Smooth muscle cell (in vitro differentiated cells): ENCODE measurements at regions not wholly inside any gene's neighbourhood (a gene's known extent, or its start where the extent isn't known, plus 50 kb on each side); places are given as distances from the start of the nearest gene placed in this dataset.

ENCODE experiments used
- DNase-seq: peaks from one replicate; lab custom pipeline; 2025; ENCODE audit not compliant: unreplicated experiment; lab: John Stamatoyannopoulos, UW
- H2AFZ ChIP-seq: fragments of 200-600 bp; sonication (generic); 2 replicates; pipeline ENCODE4 v1.6.0; 2016; ENCODE audit warnings: antibody characterized with exemption, low read depth, mild to moderate bottlenecking
- H3F3A ChIP-seq: fragments of 200-600 bp; sonication (generic); 2 replicates; pipeline ENCODE4 v1.6.0; 2017; ENCODE audit warnings: antibody characterized with exemption, low read depth
- H3K27ac ChIP-seq: fragments of 200-600 bp; sonication (generic); 2 replicates; pipeline ENCODE4 v1.5.1; 2016; ENCODE audit warnings: low read depth, mild to moderate bottlenecking
- H3K27me3 ChIP-seq: fragments of 200-600 bp; sonication (generic); 2 replicates; pipeline ENCODE4 v1.6.1; 2016; ENCODE audit warnings: low read depth, mild to moderate bottlenecking
- H3K36me3 ChIP-seq: fragments of 200-600 bp; sonication (generic); 2 replicates; pipeline ENCODE4 v1.5.1; 2016; ENCODE audit warnings: low read depth
- H3K4me1 ChIP-seq: fragments of 200-600 bp; sonication (generic); 2 replicates; pipeline ENCODE4 v1.5.1; 2016; ENCODE audit warnings: low read depth
- H3K4me2 ChIP-seq: fragments of 200-600 bp; sonication (generic); 2 replicates; pipeline ENCODE4 v1.6.0; 2016; ENCODE audit warnings: mild to moderate bottlenecking
- H3K4me3 ChIP-seq: fragments of 200-600 bp; sonication (generic); 2 replicates; pipeline ENCODE4 v1.5.1; 2016; ENCODE audit warnings: mild to moderate bottlenecking
- H3K79me2 ChIP-seq: fragments of 200-600 bp; sonication (generic); 2 replicates; pipeline ENCODE4 v1.6.0; 2016; ENCODE audit warnings: low read depth, mild to moderate bottlenecking
- H3K9ac ChIP-seq: fragments of 200-600 bp; sonication (generic); 2 replicates; pipeline ENCODE4 v1.6.0; 2016; ENCODE audit warnings: low read depth
- H3K9me3 ChIP-seq: fragments of 200-600 bp; sonication (generic); replicated peaks from 2 replicates; pipeline ENCODE4 v1.5.1; 2016; ENCODE audit warnings: low read depth
- H4K20me1 ChIP-seq: fragments of 200-600 bp; sonication (generic); 2 replicates; pipeline ENCODE4 v1.6.0; 2016; ENCODE audit warnings: low read depth
- WGBS: methylation state at CpG from one replicate; pipeline ENCODE4 v1.1.7; 2016; ENCODE audit warnings: low lambda C conversion rate; 5-methylcytosine and 5-hydroxymethylcytosine counted together
- TF ChIP-seq, protein P1 (sequence below): fragments of 200-600 bp; sonication (generic); IDR thresholded peaks from 2 replicates; pipeline ENCODE4 v1.5.1; 2017; ENCODE audit warnings: borderline replicate concordance, mild to moderate bottlenecking, antibody characterized with exemption; ENCODE audit not compliant: insufficient read depth, poor library complexity, severe bottlenecking

GRCh38 chr5:158397278-158397677 is 538.3 kb upstream of the CLINT1 start:
- H3K27me3 ChIP-seq = peaks cover 4% of the 10 kb centered on the region
- DNase-seq = no peak
- H3K36me3 ChIP-seq = no peaks in the 10 kb centered on the region
- H2AFZ ChIP-seq = no peak overlapping the region
- no peaks in the 10 kb centered on the region for H3K4me1 ChIP-seq
- H3K4me3 ChIP-seq = no peak overlapping the region
- no peaks in the 10 kb centered on the region for H3K9me3 ChIP-seq
- WGBS = 84% methylated on average over 6 of the region's 6 CpGs
- TF ChIP-seq, protein P1, sequence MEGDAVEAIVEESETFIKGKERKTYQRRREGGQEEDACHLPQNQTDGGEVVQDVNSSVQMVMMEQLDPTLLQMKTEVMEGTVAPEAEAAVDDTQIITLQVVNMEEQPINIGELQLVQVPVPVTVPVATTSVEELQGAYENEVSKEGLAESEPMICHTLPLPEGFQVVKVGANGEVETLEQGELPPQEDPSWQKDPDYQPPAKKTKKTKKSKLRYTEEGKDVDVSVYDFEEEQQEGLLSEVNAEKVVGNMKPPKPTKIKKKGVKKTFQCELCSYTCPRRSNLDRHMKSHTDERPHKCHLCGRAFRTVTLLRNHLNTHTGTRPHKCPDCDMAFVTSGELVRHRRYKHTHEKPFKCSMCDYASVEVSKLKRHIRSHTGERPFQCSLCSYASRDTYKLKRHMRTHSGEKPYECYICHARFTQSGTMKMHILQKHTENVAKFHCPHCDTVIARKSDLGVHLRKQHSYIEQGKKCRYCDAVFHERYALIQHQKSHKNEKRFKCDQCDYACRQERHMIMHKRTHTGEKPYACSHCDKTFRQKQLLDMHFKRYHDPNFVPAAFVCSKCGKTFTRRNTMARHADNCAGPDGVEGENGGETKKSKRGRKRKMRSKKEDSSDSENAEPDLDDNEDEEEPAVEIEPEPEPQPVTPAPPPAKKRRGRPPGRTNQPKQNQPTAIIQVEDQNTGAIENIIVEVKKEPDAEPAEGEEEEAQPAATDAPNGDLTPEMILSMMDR = no peak
- no peak overlapping the region for H3K4me2 ChIP-seq
- no peak overlapping the region for H3K9ac ChIP-seq
- no peaks in the 10 kb centered on the region for H3F3A ChIP-seq
- no peaks in the 10 kb centered on the region for H3K79me2 ChIP-seq
- no peak overlapping the region for H3K27ac ChIP-seq
- no peaks in the 10 kb centered on the region for H4K20me1 ChIP-seq

- Histone ChIP-seq H3F3A (no peaks in the 10 kb centered on the region), H3K4me3 (no peak overlapping the region), H4K20me1 (no peaks in the 10 kb centered on the region), H2AFZ (no peak overlapping the region), H3K27ac (no peak overlapping the region), H3K9ac (no peak overlapping the region), H3K4me1 (peaks cover 4% of the 10 kb centered on the region), H3K36me3 (no peaks in the 10 kb centered on the region), H3K4me2 (no peak overlapping the region), H3K9me3 (no peaks in the 10 kb centered on the region), H3K79me2 (no peaks in the 10 kb centered on the region), H3K27me3 (peaks cover 4% of the 10 kb centered on the region)
- DNase-seq = no peak
- TF ChIP-seq, protein P1 = no peak
Measured at GRCh38 chr5:158394102-158394501, 535.2 kb upstream of the CLINT1 start.

- Histone ChIP-seq H3K27ac (no peak overlapping the region), H3K9ac (no peak overlapping the region), H3K27me3 (peaks cover 4% of the 10 kb centered on the region), H3K4me1 (peaks cover 4% of the 10 kb centered on the region), H3K4me3 (no peak overlapping the region), H2AFZ (no peak overlapping the region), H3K9me3 (no peaks in the 10 kb centered on the region), H3K36me3 (no peaks in the 10 kb centered on the region), H4K20me1 (no peaks in the 10 kb centered on the region), H3K79me2 (no peaks in the 10 kb centered on the region), H3K4me2 (no peak overlapping the region), H3F3A (no peaks in the 10 kb centered on the region)
- 74% methylated on average over 3 of the region's 3 CpGs for WGBS
- TF ChIP-seq, protein P1 = no peak
- no peak for DNase-seq
Measured at GRCh38 chr5:158393457-158393856, 534.5 kb upstream of the CLINT1 start.

- no peak overlapping the region for H3K4me3 ChIP-seq
- H3K36me3 ChIP-seq = no peaks in the 10 kb centered on the region
- H3F3A ChIP-seq = no peaks in the 10 kb centered on the region
- no peaks in the 10 kb centered on the region for H4K20me1 ChIP-seq
- H3K79me2 ChIP-seq = no peaks in the 10 kb centered on the region
- peaks cover 4% of the 10 kb centered on the region for H3K4me1 ChIP-seq
- no peak overlapping the region for H2AFZ ChIP-seq
- no peaks in the 10 kb centered on the region for H3K9me3 ChIP-seq
- TF ChIP-seq, protein P1 = no peak
- H3K4me2 ChIP-seq = no peak overlapping the region
- no peak overlapping the region for H3K9ac ChIP-seq
- H3K27ac ChIP-seq = no peak overlapping the region
- DNase-seq = no peak
- H3K27me3 ChIP-seq = peaks cover 4% of the 10 kb centered on the region
- WGBS = 74% methylated on average over 2 of the region's 2 CpGs
Measured at GRCh38 chr5:158392753-158393152, 533.8 kb upstream of the CLINT1 start.
